ENCODE measurements at regions not wholly inside any gene's neighbourhood (a gene's known extent, or its start where the extent isn't known, plus 50 kb on each side); places are given as distances from the start of the nearest gene placed in this dataset.

GRCh38 chr13:60887711-60888110 is 490.7 kb downstream of the TDRD3 start (continued):
- no peak for TF ChIP-seq CTCF (IDR thresholded peaks at IDR 0.05)
- TF ChIP-seq ELF4 (CRISPR knock-in tag; IDR thresholded peaks at IDR 0.05; ENCODE audit: low read depth): no peak
- no peak for TF ChIP-seq ZSCAN18 (CRISPR knock-in tag; IDR thresholded peaks at IDR 0.05)
- no peak for TF ChIP-seq ZBTB43 (CRISPR knock-in tag; IDR thresholded peaks at IDR 0.05)
- TF ChIP-seq SMAD3 (CRISPR knock-in tag; IDR thresholded peaks at IDR 0.05; ENCODE audit: borderline replicate concordance): no peak
- TF ChIP-seq OVOL2 (CRISPR knock-in tag; IDR thresholded peaks at IDR 0.05; ENCODE audit: borderline replicate concordance): no peak
- TF ChIP-seq E2F4 (CRISPR knock-in tag; IDR thresholded peaks at IDR 0.05; ENCODE audit: borderline replicate concordance, low read depth): no peak
- TF ChIP-seq STAT6 (CRISPR knock-in tag; conservative IDR thresholded peaks at IDR 0.05; ENCODE audit: low read depth): no peak
- TF ChIP-seq ZBTB21 (CRISPR knock-in tag; IDR thresholded peaks at IDR 0.05; ENCODE audit: borderline replicate concordance): no peak

- H3K36me3 Mint-ChIP-seq: 0 out of 2 replicates have a peak, but pooled peaks cover 3% of the 10 kb centered on the region
- H3K27me3 Mint-ChIP-seq (ENCODE audit: low read depth): peaks cover 3% of the 10 kb centered on the region; the same call in 1 of the 2 replicates
- CTCF ChIA-PET: interaction anchor here (0.8 to 1.3 kb wide), 2 partner anchors 148 to 408 kb away, joined by 3 read pairs; no protein-coding TSS in a partner anchor
- DNase-seq (ENCODE audit: low spot score): no peak
- peaks cover 13% of the 10 kb centered on the region for H3K9me3 Mint-ChIP-seq
- ATAC-seq: peak; percentile 95
- H3K27ac Mint-ChIP-seq: no peak overlapping the region
- POLR2A ChIA-PET: interaction anchor here (0.9 kb wide), 1 partner anchor 120 kb away, joined by 3 read pairs; no protein-coding TSS in a partner anchor
- peaks cover 15% of the 10 kb centered on the region for H3K4me1 Mint-ChIP-seq
- H3K4me3 Mint-ChIP-seq: no peak overlapping the region
- no peak for TF ChIP-seq E2F4 (CRISPR knock-in tag; IDR thresholded peaks at IDR 0.05; ENCODE audit: borderline replicate concordance, low read depth)
- TF ChIP-seq ZSCAN18 (CRISPR knock-in tag; IDR thresholded peaks at IDR 0.05): no peak
- no peak for TF ChIP-seq ZNF396 (CRISPR knock-in tag; IDR thresholded peaks at IDR 0.05; ENCODE audit: borderline replicate concordance)
- TF ChIP-seq ZMAT4 (CRISPR knock-in tag; IDR thresholded peaks at IDR 0.05): no peak
- TF ChIP-seq E2F5 (CRISPR knock-in tag; IDR thresholded peaks at IDR 0.05): no peak
- no peak for TF ChIP-seq ZNF317 (CRISPR knock-in tag; IDR thresholded peaks at IDR 0.05; ENCODE audit: borderline replicate concordance, low read depth)
- no peak for TF ChIP-seq NFE2L1 (CRISPR knock-in tag; IDR thresholded peaks at IDR 0.05)
- no peak for TF ChIP-seq MLX (CRISPR knock-in tag; IDR thresholded peaks at IDR 0.05)
- no peak for TF ChIP-seq KAT7 (CRISPR knock-in tag; IDR thresholded peaks at IDR 0.05; ENCODE audit: borderline replicate concordance)
- TF ChIP-seq CREM (CRISPR knock-in tag; IDR thresholded peaks at IDR 0.05): no peak
- TF ChIP-seq SP1 (CRISPR knock-in tag; conservative IDR thresholded peaks at IDR 0.05): no peak
Observed at GRCh38 chr13:60881507-60881906, 484.5 kb downstream of the TDRD3 start.

Data from WTC11 (cell line).